Neural progenitor cell (in vitro differentiated cells): ENCODE measurements at regions not wholly inside any gene's neighbourhood (a gene's known extent, or its start where the extent isn't known, plus 50 kb on each side); places are given as distances from the start of the nearest gene placed in this dataset.

Source experiments
- CTCF ChIP-seq: fragments of 200-600 bp; sonication (generic); IDR thresholded peaks from 2 replicates; pipeline ENCODE4 v1.5.1; 2017; ENCODE audit warnings: antibody characterized with exemption, mild to moderate bottlenecking
- EZH2 ChIP-seq: fragments of 200-600 bp; sonication (generic); IDR thresholded peaks from 2 replicates; pipeline ENCODE4 v1.6.1; 2017; ENCODE audit warnings: antibody characterized with exemption, mild to moderate bottlenecking, moderate library complexity

- no peak for TF ChIP-seq CTCF
- TF ChIP-seq EZH2: no peak
Measured at GRCh38 chr5:135100011-135100410, 66.0 kb upstream of the PITX1 start.
